SK-N-SH treated with all-trans-retinoic acid at 6 μM for 48 hours (cell line): ENCODE measurements at regions not wholly inside any gene's neighbourhood (a gene's known extent, or its start where the extent isn't known, plus 50 kb on each side); places are given as distances from the start of the nearest gene placed in this dataset.

Source experiments
- ATAC-seq: fragments of 200-7000 bp; cut with Tn5 transposase; 3 replicates; pipeline ENCODE4 v1.9.1; 2020; ENCODE audit warnings: mild to moderate bottlenecking, moderate library complexity
- ARNTL ChIP-seq: fragments of 450-650 bp; formaldehyde crosslinking; IDR thresholded peaks from 2 replicates; pipeline ENCODE4 v1.5.0; 2020; ENCODE audit warnings: low read depth, mild to moderate bottlenecking, moderate library complexity, borderline replicate concordance
- BACH2 ChIP-seq: fragments of 250-450 bp; sonication (Bioruptor Pico); IDR thresholded peaks from 2 replicates; pipeline ENCODE4 v1.9.0; 2021; ENCODE audit warnings: mild to moderate bottlenecking, borderline replicate concordance
- CREB5 ChIP-seq: fragments of 250-450 bp; sonication (Bioruptor Pico); IDR thresholded peaks from 2 replicates; pipeline ENCODE4 v1.5.1; 2020; ENCODE audit warnings: low read depth, mild to moderate bottlenecking, moderate library complexity
- CSDC2 ChIP-seq: fragments of 250-450 bp; sonication (Bioruptor Pico); IDR thresholded peaks from 2 replicates; pipeline ENCODE4 v1.5.0; 2020; ENCODE audit warnings: mild to moderate bottlenecking, moderate library complexity
- CSRNP3 ChIP-seq: fragments of 250-450 bp; sonication (Bioruptor Pico); IDR thresholded peaks from 2 replicates; pipeline ENCODE4 v1.5.1; 2021; ENCODE audit warnings: mild to moderate bottlenecking, moderate library complexity
- ESRRG ChIP-seq: fragments of 250-450 bp; sonication (Bioruptor Pico); IDR thresholded peaks from 2 replicates; pipeline ENCODE4 v1.6.1; 2021; ENCODE audit warnings: mild to moderate bottlenecking
- GLIS3 ChIP-seq: fragments of 250-450 bp; sonication (Bioruptor Pico); IDR thresholded peaks from 2 replicates; pipeline ENCODE4 v1.5.0; 2020; ENCODE audit warnings: mild to moderate bottlenecking, moderate library complexity
- ISL1 ChIP-seq: fragments of 250-450 bp; sonication (Bioruptor Pico); IDR thresholded peaks from 2 replicates; pipeline ENCODE4 v2.1.2; 2022; ENCODE audit warnings: mild to moderate bottlenecking, moderate library complexity
- PATZ1 ChIP-seq: fragments of 250-450 bp; sonication (Bioruptor Pico); IDR thresholded peaks from 2 replicates; pipeline ENCODE4 v1.8.0; 2020; ENCODE audit warnings: mild to moderate bottlenecking, moderate library complexity, borderline replicate concordance
- PPARA ChIP-seq: fragments of 250-450 bp; sonication (Bioruptor Pico); IDR thresholded peaks from 2 replicates; pipeline ENCODE4 v1.5.0; 2020; ENCODE audit warnings: mild to moderate bottlenecking, borderline replicate concordance
- RARB ChIP-seq: fragments of 250-450 bp; sonication (Bioruptor Pico); IDR thresholded peaks from 2 replicates; pipeline ENCODE4 v1.8.0; 2021; ENCODE audit warnings: mild to moderate bottlenecking, moderate library complexity
- TOX ChIP-seq: fragments of 250-450 bp; sonication (Bioruptor Pico); IDR thresholded peaks from 2 replicates; pipeline ENCODE4 v1.8.0; 2021; ENCODE audit warnings: mild to moderate bottlenecking, moderate library complexity, borderline replicate concordance
- TSHZ2 ChIP-seq: fragments of 250-450 bp; sonication (Bioruptor Pico); IDR thresholded peaks from 2 replicates; pipeline ENCODE4 v1.5.0; 2020; ENCODE audit warnings: mild to moderate bottlenecking, moderate library complexity
- ZC3H10 ChIP-seq: fragments of 250-450 bp; sonication (Bioruptor Pico); IDR thresholded peaks from 2 replicates; pipeline ENCODE4 v1.5.1; 2021; ENCODE audit warnings: mild to moderate bottlenecking, moderate library complexity
- ZFP30 ChIP-seq: fragments of 450-650 bp; formaldehyde crosslinking; IDR thresholded peaks from 2 replicates; pipeline ENCODE4 v1.5.0; 2022; ENCODE audit warnings: mild to moderate bottlenecking, moderate library complexity
- ZNF565 ChIP-seq: fragments of 450-650 bp; formaldehyde crosslinking; conservative IDR thresholded peaks from 2 replicates; pipeline ENCODE4 v1.5.0; 2020; ENCODE audit warnings: low read depth, mild to moderate bottlenecking, moderate library complexity
- ZNF70 ChIP-seq: fragments of 450-650 bp; formaldehyde crosslinking; IDR thresholded peaks from 2 replicates; pipeline ENCODE4 v1.5.0; 2020; ENCODE audit warnings: mild to moderate bottlenecking, moderate library complexity
- ZNF8 ChIP-seq: fragments of 450-650 bp; formaldehyde crosslinking; IDR thresholded peaks from 2 replicates; pipeline ENCODE4 v1.5.0; 2020; ENCODE audit warnings: mild to moderate bottlenecking, moderate library complexity

GRCh38 chr5:74386571-74387334 is 253.8 kb downstream of the ENC1 start:
- TF ChIP-seq PATZ1 (CRISPR knock-in tag) (no peak), PPARA (CRISPR knock-in tag) (no peak), ZC3H10 (CRISPR knock-in tag) (no peak), TSHZ2 (CRISPR knock-in tag) (no peak), CREB5 (CRISPR knock-in tag) (no peak), ZNF565 (CRISPR knock-in tag) (no peak), CSDC2 (no peak), TOX (no peak), RARB (no peak), ARNTL (CRISPR knock-in tag) (no peak), ZNF8 (CRISPR knock-in tag) (no peak), ZFP30 (CRISPR knock-in tag) (no peak), BACH2 (CRISPR knock-in tag) (no peak), ZNF70 (CRISPR knock-in tag) (no peak), CSRNP3 (CRISPR knock-in tag) (no peak), ESRRG (CRISPR knock-in tag) (no peak), ISL1 (CRISPR knock-in tag) (no peak)
- peak; percentile 65 for ATAC-seq

GRCh38 chr5:74384851-74385250 is 255.7 kb downstream of the ENC1 start:
- peak; percentile 63 for TF ChIP-seq ISL1 (CRISPR knock-in tag)
- no peak for TF ChIP-seq GLIS3 (CRISPR knock-in tag)
- no peak for ATAC-seq

- TF ChIP-seq ZNF8 (CRISPR knock-in tag) (no peak), ISL1 (CRISPR knock-in tag) (peak; percentile 58), BACH2 (CRISPR knock-in tag) (no peak)
- peak; percentile 62 for ATAC-seq
Measured at GRCh38 chr5:74382987-74383593, 257.4 kb downstream of the ENC1 start.

- TF ChIP-seq BACH2 (CRISPR knock-in tag): no peak
- TF ChIP-seq ARNTL (CRISPR knock-in tag): no peak
- no peak for TF ChIP-seq PPARA (CRISPR knock-in tag)
- no peak for ATAC-seq
Measured at GRCh38 chr5:74382123-74382855, 258.2 kb downstream of the ENC1 start.
